Tibial nerve (tissue), 4 donors: ENCODE measurements at regions not wholly inside any gene's neighbourhood (a gene's known extent, or its start where the extent isn't known, plus 50 kb on each side); places are given as distances from the start of the nearest gene placed in this dataset.

Experiments used
- DNase-seq, 2 donors: peaks; one replicate each; pipeline ENCODE4 v3.0.0-alpha.2; 2019; ENCODE audit warnings: low spot score in 2 of 2
- H3K27ac ChIP-seq, 4 donors: fragments of 200-600 bp; sonication (generic) in 3 of 4; one replicate each; pipeline ENCODE4 v1.5.1; 2017 to 2019; ENCODE audit warnings: mild to moderate bottlenecking in 1 of 4
- H3K27me3 ChIP-seq, 2 donors: fragments of 200-600 bp; sonication (generic) in 1 of 2; one replicate each; pipeline versions ENCODE4 v1.5.1 to v1.6.0; 2017 to 2019
- H3K36me3 ChIP-seq, 3 donors: fragments of 200-600 bp; sonication (generic); one replicate each; pipeline ENCODE4 v1.5.1; 2018 to 2019
- H3K4me1 ChIP-seq, 4 donors: fragments of 200-600 bp; sonication (generic) in 3 of 4; one replicate each; pipeline ENCODE4 v1.5.1; 2017 to 2019
- H3K4me3 ChIP-seq, 4 donors: fragments of 200-600 bp; sonication (generic) in 3 of 4; one replicate each; pipeline ENCODE4 v1.5.1; 2017 to 2019; ENCODE audit warnings: mild to moderate bottlenecking in 1 of 4, moderate library complexity in 1 of 4
- H3K9me3 ChIP-seq, 4 donors: fragments of 200-600 bp; sonication (generic) in 3 of 4; one replicate each; pipeline ENCODE4 v1.5.1; 2017 to 2019
- EP300 ChIP-seq, 2 donors: sonication (generic); formaldehyde crosslinking; IDR thresholded peaks; one replicate each; pipeline ENCODE4 v1.6.1; 2017; ENCODE audit warnings: antibody characterized with exemption in 2 of 2, mild to moderate bottlenecking in 1 of 2
- POLR2A ChIP-seq, 2 donors: fragments of 450-650 bp; IDR thresholded peaks; one replicate each; pipeline ENCODE4 v1.6.1; 2017; ENCODE audit warnings: antibody characterized with exemption in 2 of 2, mild to moderate bottlenecking in 2 of 2, moderate library complexity in 2 of 2
- WGBS, 2 donors: methylation state at CpG; one replicate each; pipeline ENCODE4 v1.1.5; 2018; 5-methylcytosine and 5-hydroxymethylcytosine counted together
- TF ChIP-seq, protein P1 (sequence below), 5 experiments: fragments of 200-600 bp in 3 of 5; fragments of 450-650 bp in 2 of 5; sonication (generic) in 3 of 5; IDR thresholded peaks; one replicate each; pipeline ENCODE4 v1.5.1; 2016 to 2019; ENCODE audit warnings: antibody characterized with exemption in 5 of 5, mild to moderate bottlenecking in 3 of 5, moderate library complexity in 2 of 5

- Histone ChIP-seq H3K9me3 (peaks cover 0 to 25% (median 0%) of the 10 kb centered on the region in 4 donors), H3K36me3 (no peaks in the 10 kb centered on the region), H3K4me1 (no peaks in the 10 kb centered on the region), H3K27ac (no peak overlapping the region), H3K27me3 (no peaks in the 10 kb centered on the region), H3K4me3 (no peak overlapping the region)
- DNase-seq = no peak
- 50 to 53% methylated on average over 5 of the region's 5 CpGs for WGBS, 2 donors
- TF ChIP-seq EP300 (IDR thresholded peaks at IDR 0.05) (no peak), POLR2A (IDR thresholded peaks at IDR 0.05) (no peak)
- TF ChIP-seq, protein P1, sequence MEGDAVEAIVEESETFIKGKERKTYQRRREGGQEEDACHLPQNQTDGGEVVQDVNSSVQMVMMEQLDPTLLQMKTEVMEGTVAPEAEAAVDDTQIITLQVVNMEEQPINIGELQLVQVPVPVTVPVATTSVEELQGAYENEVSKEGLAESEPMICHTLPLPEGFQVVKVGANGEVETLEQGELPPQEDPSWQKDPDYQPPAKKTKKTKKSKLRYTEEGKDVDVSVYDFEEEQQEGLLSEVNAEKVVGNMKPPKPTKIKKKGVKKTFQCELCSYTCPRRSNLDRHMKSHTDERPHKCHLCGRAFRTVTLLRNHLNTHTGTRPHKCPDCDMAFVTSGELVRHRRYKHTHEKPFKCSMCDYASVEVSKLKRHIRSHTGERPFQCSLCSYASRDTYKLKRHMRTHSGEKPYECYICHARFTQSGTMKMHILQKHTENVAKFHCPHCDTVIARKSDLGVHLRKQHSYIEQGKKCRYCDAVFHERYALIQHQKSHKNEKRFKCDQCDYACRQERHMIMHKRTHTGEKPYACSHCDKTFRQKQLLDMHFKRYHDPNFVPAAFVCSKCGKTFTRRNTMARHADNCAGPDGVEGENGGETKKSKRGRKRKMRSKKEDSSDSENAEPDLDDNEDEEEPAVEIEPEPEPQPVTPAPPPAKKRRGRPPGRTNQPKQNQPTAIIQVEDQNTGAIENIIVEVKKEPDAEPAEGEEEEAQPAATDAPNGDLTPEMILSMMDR (IDR thresholded peaks at IDR 0.05) = no peak
Observed at GRCh38 chr3:159482994-159483367, 505.7 kb upstream of the IL12A start.

- no peak for TF ChIP-seq POLR2A (IDR thresholded peaks at IDR 0.05)
- TF ChIP-seq EP300 (IDR thresholded peaks at IDR 0.05) = no peak
- TF ChIP-seq, protein P1 (IDR thresholded peaks at IDR 0.05) = no peak
- WGBS, 2 donors = 61 to 71% methylated on average over 2 of the region's 2 CpGs
- Histone ChIP-seq H3K9me3 (peaks cover 0 to 25% (median 0%) of the 10 kb centered on the region in 4 donors), H3K36me3 (no peaks in the 10 kb centered on the region), H3K27ac (no peak overlapping the region), H3K4me3 (no peak overlapping the region), H3K27me3 (no peaks in the 10 kb centered on the region), H3K4me1 (no peaks in the 10 kb centered on the region)
- DNase-seq = no peak
Observed at GRCh38 chr3:159486580-159486979, 502.1 kb upstream of the IL12A start.

GRCh38 chr3:159487304-159487703 lies 501.3 kb upstream of the IL12A start:
- H3K36me3 ChIP-seq = no peaks in the 10 kb centered on the region
- no peak overlapping the region for H3K4me3 ChIP-seq
- no peaks in the 10 kb centered on the region for H3K4me1 ChIP-seq
- 48 to 86% methylated on average over 2 of the region's 2 CpGs for WGBS, 2 donors
- H3K9me3 ChIP-seq = peaks cover 0 to 25% (median 0%) of the 10 kb centered on the region in 4 donors
- H3K27ac ChIP-seq = no peak overlapping the region
- TF ChIP-seq, protein P1 (IDR thresholded peaks at IDR 0.05) = no peak
- no peak for TF ChIP-seq EP300 (IDR thresholded peaks at IDR 0.05)
- no peak for TF ChIP-seq POLR2A (IDR thresholded peaks at IDR 0.05)
- H3K27me3 ChIP-seq = no peaks in the 10 kb centered on the region
- no peak for DNase-seq

- Histone ChIP-seq H3K9me3 (peaks cover 0 to 25% (median 0%) of the 10 kb centered on the region in 4 donors), H3K4me3 (no peak overlapping the region), H3K27ac (no peak overlapping the region), H3K36me3 (no peaks in the 10 kb centered on the region), H3K27me3 (no peaks in the 10 kb centered on the region), H3K4me1 (no peaks in the 10 kb centered on the region)
- no peak for DNase-seq
- no peak for TF ChIP-seq EP300 (IDR thresholded peaks at IDR 0.05)
- no peak for TF ChIP-seq POLR2A (IDR thresholded peaks at IDR 0.05)
- TF ChIP-seq, protein P1 (IDR thresholded peaks at IDR 0.05) = no peak
- WGBS, 2 donors = 65 to 72% methylated on average over 2 of the region's 2 CpGs
Observed at GRCh38 chr3:159488602-159489001, 500.0 kb upstream of the IL12A start.

DNA sequence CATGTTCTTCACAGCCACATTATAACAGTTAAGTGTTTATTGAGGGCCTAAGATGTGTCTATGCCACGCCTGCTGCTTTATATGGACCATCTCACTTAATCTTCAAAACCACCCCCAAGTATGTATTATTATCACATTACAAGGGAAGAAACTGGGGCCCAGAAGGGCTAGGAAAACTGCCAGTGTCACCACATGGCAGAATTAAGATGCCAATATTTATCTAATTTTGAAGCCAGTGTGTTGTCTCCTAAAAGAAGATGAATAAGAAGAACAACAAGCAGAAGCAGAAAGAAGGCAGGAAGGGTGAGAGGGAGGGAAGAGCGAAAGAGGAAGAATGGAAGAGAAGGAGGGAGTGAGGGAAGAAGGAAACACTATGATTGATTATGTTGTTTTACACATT lies 491.3 kb upstream of the IL12A start:
- no peaks in the 10 kb centered on the region for H3K36me3 ChIP-seq
- H3K4me3 ChIP-seq = no peak overlapping the region
- no peaks in the 10 kb centered on the region for H3K4me1 ChIP-seq
- H3K27me3 ChIP-seq = no peaks in the 10 kb centered on the region
- TF ChIP-seq EP300 (IDR thresholded peaks at IDR 0.05) (no peak), POLR2A (IDR thresholded peaks at IDR 0.05) (no peak)
- TF ChIP-seq, protein P1 (IDR thresholded peaks at IDR 0.05) = no peak
- no peak for DNase-seq
- 90 to 93% methylated on average over 1 to 2 of the region's 2 CpGs for WGBS, 2 donors
- no peaks in the 10 kb centered on the region for H3K9me3 ChIP-seq
- H3K27ac ChIP-seq = no peak overlapping the region
